ENCODE measurements at regions not wholly inside any gene's neighbourhood (a gene's known extent, or its start where the extent isn't known, plus 50 kb on each side); places are given as distances from the start of the nearest gene placed in this dataset.

- TF ChIP-seq, protein P1, sequence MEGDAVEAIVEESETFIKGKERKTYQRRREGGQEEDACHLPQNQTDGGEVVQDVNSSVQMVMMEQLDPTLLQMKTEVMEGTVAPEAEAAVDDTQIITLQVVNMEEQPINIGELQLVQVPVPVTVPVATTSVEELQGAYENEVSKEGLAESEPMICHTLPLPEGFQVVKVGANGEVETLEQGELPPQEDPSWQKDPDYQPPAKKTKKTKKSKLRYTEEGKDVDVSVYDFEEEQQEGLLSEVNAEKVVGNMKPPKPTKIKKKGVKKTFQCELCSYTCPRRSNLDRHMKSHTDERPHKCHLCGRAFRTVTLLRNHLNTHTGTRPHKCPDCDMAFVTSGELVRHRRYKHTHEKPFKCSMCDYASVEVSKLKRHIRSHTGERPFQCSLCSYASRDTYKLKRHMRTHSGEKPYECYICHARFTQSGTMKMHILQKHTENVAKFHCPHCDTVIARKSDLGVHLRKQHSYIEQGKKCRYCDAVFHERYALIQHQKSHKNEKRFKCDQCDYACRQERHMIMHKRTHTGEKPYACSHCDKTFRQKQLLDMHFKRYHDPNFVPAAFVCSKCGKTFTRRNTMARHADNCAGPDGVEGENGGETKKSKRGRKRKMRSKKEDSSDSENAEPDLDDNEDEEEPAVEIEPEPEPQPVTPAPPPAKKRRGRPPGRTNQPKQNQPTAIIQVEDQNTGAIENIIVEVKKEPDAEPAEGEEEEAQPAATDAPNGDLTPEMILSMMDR (IDR thresholded peaks at IDR 0.05): no peak
- no peak for TF ChIP-seq EZH2 (IDR thresholded peaks at IDR 0.05; ENCODE audit: borderline replicate concordance, insufficient read depth, low read depth, low read length, poor library complexity, severe bottlenecking)
Measured at GRCh38 chr1:61609040-61609439, 115.9 kb downstream of the TM2D1 start.

Data from B cell (primary cell).